Hepatocyte (in vitro differentiated cells): ENCODE measurements at regions not wholly inside any gene's neighbourhood (a gene's known extent, or its start where the extent isn't known, plus 50 kb on each side); places are given as distances from the start of the nearest gene placed in this dataset.

ENCODE experiments used
- EZH2 ChIP-seq: fragments of 200-600 bp; sonication (generic); IDR thresholded peaks from 2 replicates; pipeline ENCODE4 v1.6.1; 2016; ENCODE audit warnings: antibody characterized with exemption, mild to moderate bottlenecking, borderline replicate concordance
- EZH2phosphoT487 ChIP-seq: fragments of 200-600 bp; sonication (generic); IDR thresholded peaks from one replicate; pipeline ENCODE4 v1.6.1; 2018; ENCODE audit warnings: antibody characterized with exemption, mild to moderate bottlenecking, low read depth, moderate library complexity; ENCODE audit not compliant: unreplicated experiment, severe bottlenecking
- TF ChIP-seq, protein P1 (sequence below): fragments of 200-600 bp; sonication (generic); IDR thresholded peaks from 2 replicates; pipeline ENCODE4 v1.5.1; 2016; ENCODE audit warnings: antibody characterized with exemption, mild to moderate bottlenecking; ENCODE audit not compliant: poor library complexity

DNA sequence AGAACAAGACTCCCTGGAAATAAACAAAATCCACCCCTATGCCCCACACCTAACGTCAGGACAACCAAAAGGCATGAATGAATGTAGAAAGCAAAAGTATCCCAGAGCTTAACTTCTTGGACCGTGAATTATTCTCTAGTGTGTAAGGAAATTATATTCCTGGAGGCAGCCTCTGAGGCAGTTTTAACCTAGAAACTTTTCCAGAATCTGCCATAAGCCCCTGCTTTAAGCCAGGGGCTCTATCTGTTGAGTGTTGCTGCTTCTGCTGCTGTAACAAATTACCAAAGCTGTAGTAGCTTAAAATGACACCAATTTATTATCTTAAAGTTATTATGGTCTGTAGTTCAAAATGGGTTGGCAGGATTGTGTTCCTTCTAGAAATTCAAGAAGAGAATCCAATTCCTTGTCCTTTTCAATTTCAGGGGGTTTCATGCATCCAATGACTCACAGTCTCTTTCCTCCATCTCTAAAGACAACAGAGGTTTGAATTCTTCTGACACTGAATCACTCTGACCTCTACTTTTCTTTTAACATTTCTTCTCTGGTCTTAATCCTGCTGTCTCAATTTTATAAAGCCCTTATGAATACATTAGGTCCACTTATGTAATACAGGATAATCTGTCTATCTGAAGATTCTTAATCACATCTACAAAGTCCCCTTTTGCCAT, 242.7 kb downstream of the ATXN7L3B start:
- TF ChIP-seq, protein P1, sequence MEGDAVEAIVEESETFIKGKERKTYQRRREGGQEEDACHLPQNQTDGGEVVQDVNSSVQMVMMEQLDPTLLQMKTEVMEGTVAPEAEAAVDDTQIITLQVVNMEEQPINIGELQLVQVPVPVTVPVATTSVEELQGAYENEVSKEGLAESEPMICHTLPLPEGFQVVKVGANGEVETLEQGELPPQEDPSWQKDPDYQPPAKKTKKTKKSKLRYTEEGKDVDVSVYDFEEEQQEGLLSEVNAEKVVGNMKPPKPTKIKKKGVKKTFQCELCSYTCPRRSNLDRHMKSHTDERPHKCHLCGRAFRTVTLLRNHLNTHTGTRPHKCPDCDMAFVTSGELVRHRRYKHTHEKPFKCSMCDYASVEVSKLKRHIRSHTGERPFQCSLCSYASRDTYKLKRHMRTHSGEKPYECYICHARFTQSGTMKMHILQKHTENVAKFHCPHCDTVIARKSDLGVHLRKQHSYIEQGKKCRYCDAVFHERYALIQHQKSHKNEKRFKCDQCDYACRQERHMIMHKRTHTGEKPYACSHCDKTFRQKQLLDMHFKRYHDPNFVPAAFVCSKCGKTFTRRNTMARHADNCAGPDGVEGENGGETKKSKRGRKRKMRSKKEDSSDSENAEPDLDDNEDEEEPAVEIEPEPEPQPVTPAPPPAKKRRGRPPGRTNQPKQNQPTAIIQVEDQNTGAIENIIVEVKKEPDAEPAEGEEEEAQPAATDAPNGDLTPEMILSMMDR: no peak
- TF ChIP-seq EZH2 (no peak), EZH2phosphoT487 (no peak)
